ENCODE measurements at regions not wholly inside any gene's neighbourhood (a gene's known extent, or its start where the extent isn't known, plus 50 kb on each side); places are given as distances from the start of the nearest gene placed in this dataset.
"Not testable (repeated sequence)": the region's sequence is repeated elsewhere in the genome, so short reads cannot be mapped to it uniquely, and the experiment has no call there.

- H3K4me1 ChIP-seq (ENCODE audit: control insufficient read depth in 3 of 3, insufficient read depth in 3 of 3, low read length in 3 of 3); H3K9me3 ChIP-seq (ENCODE audit: control insufficient read depth in 3 of 3, low read length in 3 of 3); H3K27ac ChIP-seq (ENCODE audit: low read depth, low read length); H3K4me3 ChIP-seq (ENCODE audit: low read length in 3 of 3); H3K9ac ChIP-seq (ENCODE audit: low read depth in 1 of 3, low read length in 3 of 3); H3K27me3 ChIP-seq (ENCODE audit: control insufficient read depth in 3 of 3, insufficient read depth in 3 of 3, low read length in 3 of 3); H3K36me3 ChIP-seq (ENCODE audit: control insufficient read depth in 3 of 3, insufficient read depth in 3 of 3, low read length in 3 of 3): not testable (repeated sequence)
These were observed 545.4 kb downstream of the CDY1 start for GRCh38 chrY:26167332-26167731.

GRCh38 chrY:26179326-26179725 lies 557.4 kb downstream of the CDY1 start:
- H3K27ac ChIP-seq (ENCODE audit: low read depth, low read length); H3K9me3 ChIP-seq (ENCODE audit: control insufficient read depth in 3 of 3, low read length in 3 of 3); H3K9ac ChIP-seq (ENCODE audit: low read depth in 1 of 3, low read length in 3 of 3); H3K4me3 ChIP-seq (ENCODE audit: low read length in 3 of 3); H3K27me3 ChIP-seq (ENCODE audit: control insufficient read depth in 3 of 3, insufficient read depth in 3 of 3, low read length in 3 of 3); H3K36me3 ChIP-seq (ENCODE audit: control insufficient read depth in 3 of 3, insufficient read depth in 3 of 3, low read length in 3 of 3); H3K4me1 ChIP-seq (ENCODE audit: control insufficient read depth in 3 of 3, insufficient read depth in 3 of 3, low read length in 3 of 3): not testable (repeated sequence)

GRCh38 chrY:26224974-26225373 lies 603.1 kb downstream of the CDY1 start:
- not testable (repeated sequence) for H3K27ac ChIP-seq (ENCODE audit: low read depth, low read length); H3K9me3 ChIP-seq (ENCODE audit: control insufficient read depth in 3 of 3, low read length in 3 of 3); H3K4me1 ChIP-seq (ENCODE audit: control insufficient read depth in 3 of 3, insufficient read depth in 3 of 3, low read length in 3 of 3); H3K9ac ChIP-seq (ENCODE audit: low read depth in 1 of 3, low read length in 3 of 3); H3K27me3 ChIP-seq (ENCODE audit: control insufficient read depth in 3 of 3, insufficient read depth in 3 of 3, low read length in 3 of 3); H3K4me3 ChIP-seq (ENCODE audit: low read length in 3 of 3); H3K36me3 ChIP-seq (ENCODE audit: control insufficient read depth in 3 of 3, insufficient read depth in 3 of 3, low read length in 3 of 3)

GRCh38 chrY:26225468-26225867 lies 603.6 kb downstream of the CDY1 start:
- H3K9me3 ChIP-seq (ENCODE audit: control insufficient read depth in 3 of 3, low read length in 3 of 3); H3K27me3 ChIP-seq (ENCODE audit: control insufficient read depth in 3 of 3, insufficient read depth in 3 of 3, low read length in 3 of 3); H3K36me3 ChIP-seq (ENCODE audit: control insufficient read depth in 3 of 3, insufficient read depth in 3 of 3, low read length in 3 of 3); H3K9ac ChIP-seq (ENCODE audit: low read depth in 1 of 3, low read length in 3 of 3); H3K4me3 ChIP-seq (ENCODE audit: low read length in 3 of 3); H3K4me1 ChIP-seq (ENCODE audit: control insufficient read depth in 3 of 3, insufficient read depth in 3 of 3, low read length in 3 of 3); H3K27ac ChIP-seq (ENCODE audit: low read depth, low read length): not testable (repeated sequence)

- not testable (repeated sequence) for H3K9ac ChIP-seq (ENCODE audit: low read depth in 1 of 3, low read length in 3 of 3); H3K36me3 ChIP-seq (ENCODE audit: control insufficient read depth in 3 of 3, insufficient read depth in 3 of 3, low read length in 3 of 3); H3K9me3 ChIP-seq (ENCODE audit: control insufficient read depth in 3 of 3, low read length in 3 of 3); H3K27ac ChIP-seq (ENCODE audit: low read depth, low read length); H3K4me1 ChIP-seq (ENCODE audit: control insufficient read depth in 3 of 3, insufficient read depth in 3 of 3, low read length in 3 of 3); H3K4me3 ChIP-seq (ENCODE audit: low read length in 3 of 3); H3K27me3 ChIP-seq (ENCODE audit: control insufficient read depth in 3 of 3, insufficient read depth in 3 of 3, low read length in 3 of 3)
These were observed 619.0 kb downstream of the CDY1 start for GRCh38 chrY:26240944-26241343.

- not testable (repeated sequence) for H3K27me3 ChIP-seq (ENCODE audit: control insufficient read depth in 3 of 3, insufficient read depth in 3 of 3, low read length in 3 of 3); H3K9me3 ChIP-seq (ENCODE audit: control insufficient read depth in 3 of 3, low read length in 3 of 3); H3K4me3 ChIP-seq (ENCODE audit: low read length in 3 of 3); H3K36me3 ChIP-seq (ENCODE audit: control insufficient read depth in 3 of 3, insufficient read depth in 3 of 3, low read length in 3 of 3); H3K27ac ChIP-seq (ENCODE audit: low read depth, low read length); H3K4me1 ChIP-seq (ENCODE audit: control insufficient read depth in 3 of 3, insufficient read depth in 3 of 3, low read length in 3 of 3); H3K9ac ChIP-seq (ENCODE audit: low read depth in 1 of 3, low read length in 3 of 3)
These were observed 632.3 kb downstream of the CDY1 start for GRCh38 chrY:26254262-26254661.

- not testable (repeated sequence) for H3K36me3 ChIP-seq (ENCODE audit: control insufficient read depth in 3 of 3, insufficient read depth in 3 of 3, low read length in 3 of 3); H3K9me3 ChIP-seq (ENCODE audit: control insufficient read depth in 3 of 3, low read length in 3 of 3); H3K27ac ChIP-seq (ENCODE audit: low read depth, low read length); H3K9ac ChIP-seq (ENCODE audit: low read depth in 1 of 3, low read length in 3 of 3); H3K4me1 ChIP-seq (ENCODE audit: control insufficient read depth in 3 of 3, insufficient read depth in 3 of 3, low read length in 3 of 3); H3K4me3 ChIP-seq (ENCODE audit: low read length in 3 of 3); H3K27me3 ChIP-seq (ENCODE audit: control insufficient read depth in 3 of 3, insufficient read depth in 3 of 3, low read length in 3 of 3)
These were observed 643.5 kb downstream of the CDY1 start for GRCh38 chrY:26265449-26265848.

- H3K27ac ChIP-seq (ENCODE audit: low read depth, low read length); H3K9me3 ChIP-seq (ENCODE audit: control insufficient read depth in 3 of 3, low read length in 3 of 3); H3K4me1 ChIP-seq (ENCODE audit: control insufficient read depth in 3 of 3, insufficient read depth in 3 of 3, low read length in 3 of 3); H3K4me3 ChIP-seq (ENCODE audit: low read length in 3 of 3); H3K36me3 ChIP-seq (ENCODE audit: control insufficient read depth in 3 of 3, insufficient read depth in 3 of 3, low read length in 3 of 3); H3K27me3 ChIP-seq (ENCODE audit: control insufficient read depth in 3 of 3, insufficient read depth in 3 of 3, low read length in 3 of 3); H3K9ac ChIP-seq (ENCODE audit: low read depth in 1 of 3, low read length in 3 of 3): not testable (repeated sequence)
These were observed 646.5 kb downstream of the CDY1 start for GRCh38 chrY:26268421-26268820.

GRCh38 chrY:26268934-26269333 lies 647.0 kb downstream of the CDY1 start:
- H3K9ac ChIP-seq (ENCODE audit: low read depth in 1 of 3, low read length in 3 of 3); H3K36me3 ChIP-seq (ENCODE audit: control insufficient read depth in 3 of 3, insufficient read depth in 3 of 3, low read length in 3 of 3); H3K9me3 ChIP-seq (ENCODE audit: control insufficient read depth in 3 of 3, low read length in 3 of 3); H3K27ac ChIP-seq (ENCODE audit: low read depth, low read length); H3K4me3 ChIP-seq (ENCODE audit: low read length in 3 of 3); H3K4me1 ChIP-seq (ENCODE audit: control insufficient read depth in 3 of 3, insufficient read depth in 3 of 3, low read length in 3 of 3); H3K27me3 ChIP-seq (ENCODE audit: control insufficient read depth in 3 of 3, insufficient read depth in 3 of 3, low read length in 3 of 3): not testable (repeated sequence)

GRCh38 chrY:26273089-26273488 lies 651.2 kb downstream of the CDY1 start:
- not testable (repeated sequence) for H3K27ac ChIP-seq (ENCODE audit: low read depth, low read length)

GRCh38 chrY:26306046-26306445 lies 684.1 kb downstream of the CDY1 start:
- not testable (repeated sequence) for H3K36me3 ChIP-seq (ENCODE audit: control insufficient read depth in 3 of 3, insufficient read depth in 3 of 3, low read length in 3 of 3); H3K4me1 ChIP-seq (ENCODE audit: control insufficient read depth in 3 of 3, insufficient read depth in 3 of 3, low read length in 3 of 3); H3K9me3 ChIP-seq (ENCODE audit: control insufficient read depth in 3 of 3, low read length in 3 of 3); H3K27ac ChIP-seq (ENCODE audit: low read depth, low read length); H3K4me3 ChIP-seq (ENCODE audit: low read length in 3 of 3); H3K27me3 ChIP-seq (ENCODE audit: control insufficient read depth in 3 of 3, insufficient read depth in 3 of 3, low read length in 3 of 3); H3K9ac ChIP-seq (ENCODE audit: low read depth in 1 of 3, low read length in 3 of 3)

More at GRCh38 chrY:26273089-26273488, 651.2 kb downstream of the CDY1 start:
- not testable (repeated sequence) for H3K36me3 ChIP-seq (ENCODE audit: control insufficient read depth in 3 of 3, insufficient read depth in 3 of 3, low read length in 3 of 3); H3K4me1 ChIP-seq (ENCODE audit: control insufficient read depth in 3 of 3, insufficient read depth in 3 of 3, low read length in 3 of 3); H3K27me3 ChIP-seq (ENCODE audit: control insufficient read depth in 3 of 3, insufficient read depth in 3 of 3, low read length in 3 of 3); H3K4me3 ChIP-seq (ENCODE audit: low read length in 3 of 3); H3K9ac ChIP-seq (ENCODE audit: low read depth in 1 of 3, low read length in 3 of 3); H3K9me3 ChIP-seq (ENCODE audit: control insufficient read depth in 3 of 3, low read length in 3 of 3)
